ENCODE measurements at regions not wholly inside any gene's neighbourhood (a gene's known extent, or its start where the extent isn't known, plus 50 kb on each side); places are given as distances from the start of the nearest gene placed in this dataset.

- no peak for TF ChIP-seq CTCF (IDR thresholded peaks at IDR 0.05)
- no peak for TF ChIP-seq POLR2A (IDR thresholded peaks at IDR 0.05)
- no peaks in the 10 kb centered on the region for H3K4me1 ChIP-seq
- intact Hi-C loops (cut with DNase I) = no loop called here
- H3K27me3 ChIP-seq = no peaks in the 10 kb centered on the region
- H3K4me3 ChIP-seq (replicated peaks in 1 of 3) = no peak overlapping the region
- no peaks in the 10 kb centered on the region for H3K9me3 ChIP-seq
- no peaks in the 10 kb centered on the region for H3K36me3 ChIP-seq
- no peak overlapping the region for H3K27ac ChIP-seq
- DNase-seq = no peak
- 88 to 89% methylated on average over 3 of the region's 3 CpGs for WGBS, 2 donors
Measured at GRCh38 chr2:67686254-67686653, 289.1 kb downstream of the ETAA1 start.

GRCh38 chr2:67689186-67689585, 292.1 kb downstream of the ETAA1 start:
- WGBS, 2 donors = 77 to 79% methylated on average over 3 of the region's 3 CpGs
- intact Hi-C loops (cut with DNase I) = no loop called here
- H3K4me3 ChIP-seq (replicated peaks in 1 of 3) = no peak overlapping the region

GRCh38 chr2:67689651-67690050, 292.5 kb downstream of the ETAA1 start:
- Histone ChIP-seq H3K36me3 (no peaks in the 10 kb centered on the region), H3K27ac (no peak overlapping the region), H3K27me3 (no peaks in the 10 kb centered on the region), H3K4me3 (replicated peaks in 1 of 3) (no peak overlapping the region), H3K9me3 (no peaks in the 10 kb centered on the region), H3K4me1 (peaks cover 1 to 2% of the 10 kb centered on the region in 2 donors)
- no peak for TF ChIP-seq POLR2A (IDR thresholded peaks at IDR 0.05)
- no peak for TF ChIP-seq CTCF (IDR thresholded peaks at IDR 0.05)
- DNase-seq = no peak
- intact Hi-C loops (cut with DNase I) = no loop called here
- 32 to 38% methylated on average over 1 of the region's 1 CpG for WGBS, 2 donors

More at GRCh38 chr2:67689186-67689585, 292.1 kb downstream of the ETAA1 start:
- H3K9me3 ChIP-seq = no peaks in the 10 kb centered on the region
- DNase-seq = no peak
- no peaks in the 10 kb centered on the region for H3K27me3 ChIP-seq
- H3K27ac ChIP-seq = no peak overlapping the region
- no peak for TF ChIP-seq CTCF (IDR thresholded peaks at IDR 0.05)
- TF ChIP-seq POLR2A (IDR thresholded peaks at IDR 0.05) = no peak
- H3K36me3 ChIP-seq = no peaks in the 10 kb centered on the region
- H3K4me1 ChIP-seq = no peaks in the 10 kb centered on the region

- TF ChIP-seq CTCF (IDR thresholded peaks at IDR 0.05) = no peak
- TF ChIP-seq POLR2A (IDR thresholded peaks at IDR 0.05) = no peak
- DNase-seq = peak; percentile 71 to 74
- peak overlapping the region in 1 of 3 donors; percentile 5 for H3K27ac ChIP-seq
- H3K27me3 ChIP-seq = no peaks in the 10 kb centered on the region
- no peak overlapping the region for H3K4me3 ChIP-seq (replicated peaks in 1 of 3)
- 17 to 26% methylated on average over 10 of the region's 10 CpGs for WGBS, 2 donors
- peaks cover 5% of the 10 kb centered on the region in 2 donors for H3K4me1 ChIP-seq
- H3K36me3 ChIP-seq = no peaks in the 10 kb centered on the region
- intact Hi-C loops (cut with DNase I) = no loop called here
- no peaks in the 10 kb centered on the region for H3K9me3 ChIP-seq
Measured at GRCh38 chr2:67694445-67694844, 297.3 kb downstream of the ETAA1 start.

GRCh38 chr2:67701011-67701410, 303.9 kb downstream of the ETAA1 start:
- DNase-seq = no peak
- H3K4me1 ChIP-seq = peaks cover 0 to 3% of the 10 kb centered on the region in 2 donors
- no peak for TF ChIP-seq CTCF (IDR thresholded peaks at IDR 0.05)
- no peaks in the 10 kb centered on the region for H3K27me3 ChIP-seq
- no peak overlapping the region for H3K4me3 ChIP-seq (replicated peaks in 1 of 3)
- no peaks in the 10 kb centered on the region for H3K9me3 ChIP-seq
- intact Hi-C loops (cut with DNase I) = no loop called here
- H3K36me3 ChIP-seq = no peaks in the 10 kb centered on the region
- no peak overlapping the region for H3K27ac ChIP-seq
- 86 to 93% methylated on average over 4 of the region's 4 CpGs for WGBS, 2 donors
